ENCODE measurements at regions not wholly inside any gene's neighbourhood (a gene's known extent, or its start where the extent isn't known, plus 50 kb on each side); places are given as distances from the start of the nearest gene placed in this dataset.
A peak's percentile ranks its signal among the peaks of the same experiment; 100 is the strongest.

DNA sequence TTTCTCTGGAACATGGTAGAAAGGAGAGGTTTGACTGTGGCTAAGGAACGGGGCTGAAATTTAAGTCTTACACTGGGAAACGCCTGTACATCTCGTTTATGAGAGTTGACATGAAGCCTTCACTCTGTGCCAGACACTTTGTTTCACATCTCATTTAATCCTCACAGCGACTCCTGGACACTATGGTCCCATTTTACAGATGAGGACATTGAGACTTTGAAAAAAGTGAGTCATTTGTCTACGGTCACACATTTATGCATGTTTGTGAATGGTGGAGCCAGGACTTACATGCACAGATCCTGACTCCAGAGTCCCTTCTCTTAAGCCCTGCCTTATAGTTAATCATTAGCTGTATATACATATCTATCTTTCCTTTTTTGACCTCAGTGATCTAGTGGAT lies 318.4 kb upstream of the EEF2KMT start (continued):
- TF ChIP-seq, protein P1, sequence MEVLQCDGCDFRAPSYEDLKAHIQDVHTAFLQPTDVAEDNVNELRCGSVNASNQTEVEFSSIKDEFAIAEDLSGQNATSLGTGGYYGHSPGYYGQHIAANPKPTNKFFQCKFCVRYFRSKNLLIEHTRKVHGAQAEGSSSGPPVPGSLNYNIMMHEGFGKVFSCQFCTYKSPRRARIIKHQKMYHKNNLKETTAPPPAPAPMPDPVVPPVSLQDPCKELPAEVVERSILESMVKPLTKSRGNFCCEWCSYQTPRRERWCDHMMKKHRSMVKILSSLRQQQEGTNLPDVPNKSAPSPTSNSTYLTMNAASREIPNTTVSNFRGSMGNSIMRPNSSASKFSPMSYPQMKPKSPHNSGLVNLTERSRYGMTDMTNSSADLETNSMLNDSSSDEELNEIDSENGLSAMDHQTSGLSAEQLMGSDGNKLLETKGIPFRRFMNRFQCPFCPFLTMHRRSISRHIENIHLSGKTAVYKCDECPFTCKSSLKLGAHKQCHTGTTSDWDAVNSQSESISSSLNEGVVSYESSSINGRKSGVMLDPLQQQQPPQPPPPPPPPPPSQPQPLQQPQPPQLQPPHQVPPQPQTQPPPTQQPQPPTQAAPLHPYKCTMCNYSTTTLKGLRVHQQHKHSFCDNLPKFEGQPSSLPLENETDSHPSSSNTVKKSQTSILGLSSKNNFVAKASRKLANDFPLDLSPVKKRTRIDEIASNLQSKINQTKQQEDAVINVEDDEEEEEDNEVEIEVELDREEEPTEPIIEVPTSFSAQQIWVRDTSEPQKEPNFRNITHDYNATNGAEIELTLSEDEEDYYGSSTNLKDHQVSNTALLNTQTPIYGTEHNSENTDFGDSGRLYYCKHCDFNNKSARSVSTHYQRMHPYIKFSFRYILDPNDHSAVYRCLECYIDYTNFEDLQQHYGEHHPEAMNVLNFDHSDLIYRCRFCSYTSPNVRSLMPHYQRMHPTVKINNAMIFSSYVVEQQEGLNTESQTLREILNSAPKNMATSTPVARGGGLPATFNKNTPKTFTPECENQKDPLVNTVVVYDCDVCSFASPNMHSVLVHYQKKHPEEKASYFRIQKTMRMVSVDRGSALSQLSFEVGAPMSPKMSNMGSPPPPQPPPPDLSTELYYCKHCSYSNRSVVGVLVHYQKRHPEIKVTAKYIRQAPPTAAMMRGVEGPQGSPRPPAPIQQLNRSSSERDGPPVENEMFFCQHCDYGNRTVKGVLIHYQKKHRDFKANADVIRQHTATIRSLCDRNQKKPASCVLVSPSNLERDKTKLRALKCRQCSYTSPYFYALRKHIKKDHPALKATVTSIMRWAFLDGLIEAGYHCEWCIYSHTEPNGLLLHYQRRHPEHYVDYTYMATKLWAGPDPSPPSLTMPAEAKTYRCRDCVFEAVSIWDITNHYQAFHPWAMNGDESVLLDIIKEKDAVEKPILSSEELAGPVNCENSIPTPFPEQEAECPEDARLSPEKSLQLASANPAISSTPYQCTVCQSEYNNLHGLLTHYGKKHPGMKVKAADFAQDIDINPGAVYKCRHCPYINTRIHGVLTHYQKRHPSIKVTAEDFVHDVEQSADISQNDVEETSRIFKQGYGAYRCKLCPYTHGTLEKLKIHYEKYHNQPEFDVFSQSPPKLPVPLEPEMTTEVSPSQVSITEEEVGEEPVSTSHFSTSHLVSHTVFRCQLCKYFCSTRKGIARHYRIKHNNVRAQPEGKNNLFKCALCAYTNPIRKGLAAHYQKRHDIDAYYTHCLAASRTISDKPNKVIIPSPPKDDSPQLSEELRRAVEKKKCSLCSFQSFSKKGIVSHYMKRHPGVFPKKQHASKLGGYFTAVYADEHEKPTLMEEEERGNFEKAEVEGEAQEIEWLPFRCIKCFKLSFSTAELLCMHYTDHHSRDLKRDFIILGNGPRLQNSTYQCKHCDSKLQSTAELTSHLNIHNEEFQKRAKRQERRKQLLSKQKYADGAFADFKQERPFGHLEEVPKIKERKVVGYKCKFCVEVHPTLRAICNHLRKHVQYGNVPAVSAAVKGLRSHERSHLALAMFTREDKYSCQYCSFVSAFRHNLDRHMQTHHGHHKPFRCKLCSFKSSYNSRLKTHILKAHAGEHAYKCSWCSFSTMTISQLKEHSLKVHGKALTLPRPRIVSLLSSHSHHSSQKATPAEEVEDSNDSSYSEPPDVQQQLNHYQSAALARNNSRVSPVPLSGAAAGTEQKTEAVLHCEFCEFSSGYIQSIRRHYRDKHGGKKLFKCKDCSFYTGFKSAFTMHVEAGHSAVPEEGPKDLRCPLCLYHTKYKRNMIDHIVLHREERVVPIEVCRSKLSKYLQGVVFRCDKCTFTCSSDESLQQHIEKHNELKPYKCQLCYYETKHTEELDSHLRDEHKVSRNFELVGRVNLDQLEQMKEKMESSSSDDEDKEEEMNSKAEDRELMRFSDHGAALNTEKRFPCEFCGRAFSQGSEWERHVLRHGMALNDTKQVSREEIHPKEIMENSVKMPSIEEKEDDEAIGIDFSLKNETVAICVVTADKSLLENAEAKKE (CRISPR knock-in tag; IDR thresholded peaks at IDR 0.05), result no peak
- no peak for TF ChIP-seq ZNF331 (CRISPR knock-in tag; IDR thresholded peaks at IDR 0.05; ENCODE audit: low read depth)
- TF ChIP-seq EZH2phosphoT487 (IDR thresholded peaks at IDR 0.05; ENCODE audit: unreplicated experiment), result no peak
- TF ChIP-seq EZH2 (IDR thresholded peaks at IDR 0.05; ENCODE audit: low read depth, unreplicated experiment), result no peak

DNA sequence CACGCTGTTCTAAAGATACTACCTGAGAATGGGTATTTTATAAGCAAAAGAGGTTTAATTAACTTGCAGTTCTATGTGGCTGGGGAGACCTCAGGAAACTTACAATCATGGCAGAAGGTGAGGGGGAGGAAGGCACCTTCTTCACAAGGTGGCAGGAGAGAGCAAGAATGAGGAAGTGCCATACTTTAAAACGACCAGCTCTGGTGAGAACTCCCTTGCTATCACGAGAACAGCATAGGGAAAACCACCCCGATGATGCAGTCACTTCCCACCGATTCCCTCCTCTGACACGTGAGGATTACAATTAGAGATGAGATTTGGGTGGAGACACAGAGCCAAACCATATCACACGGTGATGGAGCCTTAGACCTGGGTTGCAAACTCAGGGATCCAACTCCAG lies 317.5 kb upstream of the EEF2KMT start:
- no peaks in the 10 kb centered on the region for H4K20me1 ChIP-seq (replicated peaks; ENCODE audit: insufficient read depth)
- no peaks in the 10 kb centered on the region for H3K79me2 ChIP-seq (replicated peaks; ENCODE audit: insufficient read depth)
- H3K27ac Mint-ChIP-seq, result no peak overlapping the region
- no peaks in the 10 kb centered on the region for H3K27me3 ChIP-seq (ENCODE audit: insufficient read depth)
- peaks cover 3% of the 10 kb centered on the region for H3K27me3 Mint-ChIP-seq (ENCODE audit: insufficient read depth, low read depth, poor library complexity)
- H3K27ac ChIP-seq (ENCODE audit: low read depth), result no peak overlapping the region
- no peaks in the 10 kb centered on the region for H3K9me2 ChIP-seq (ENCODE audit: insufficient read depth)
- no peaks in the 10 kb centered on the region; the same call in 2 of the 3 replicates for H3K9me3 Mint-ChIP-seq
- H3K4me3 Mint-ChIP-seq, result no peak overlapping the region
- no peaks in the 10 kb centered on the region for H3F3A ChIP-seq (replicated peaks; ENCODE audit: low read depth)
- no peaks in the 10 kb centered on the region for H3K4me1 ChIP-seq (ENCODE audit: insufficient read depth)
- DNase-seq (ENCODE audit: low spot score) (peak; percentile 71), ATAC-seq (peak; percentile 82)
- H3K4me1 Mint-ChIP-seq, result peaks cover 3% of the 10 kb centered on the region; the same call in 2 of the 3 replicates
- no peak overlapping the region for H2AFZ ChIP-seq
- no peak overlapping the region for H3K4me3 ChIP-seq
- peaks cover 12% of the 10 kb centered on the region; the same call in 2 of the 3 replicates for H3K36me3 Mint-ChIP-seq (ENCODE audit: low read depth)
- TF ChIP-seq, protein P2, sequence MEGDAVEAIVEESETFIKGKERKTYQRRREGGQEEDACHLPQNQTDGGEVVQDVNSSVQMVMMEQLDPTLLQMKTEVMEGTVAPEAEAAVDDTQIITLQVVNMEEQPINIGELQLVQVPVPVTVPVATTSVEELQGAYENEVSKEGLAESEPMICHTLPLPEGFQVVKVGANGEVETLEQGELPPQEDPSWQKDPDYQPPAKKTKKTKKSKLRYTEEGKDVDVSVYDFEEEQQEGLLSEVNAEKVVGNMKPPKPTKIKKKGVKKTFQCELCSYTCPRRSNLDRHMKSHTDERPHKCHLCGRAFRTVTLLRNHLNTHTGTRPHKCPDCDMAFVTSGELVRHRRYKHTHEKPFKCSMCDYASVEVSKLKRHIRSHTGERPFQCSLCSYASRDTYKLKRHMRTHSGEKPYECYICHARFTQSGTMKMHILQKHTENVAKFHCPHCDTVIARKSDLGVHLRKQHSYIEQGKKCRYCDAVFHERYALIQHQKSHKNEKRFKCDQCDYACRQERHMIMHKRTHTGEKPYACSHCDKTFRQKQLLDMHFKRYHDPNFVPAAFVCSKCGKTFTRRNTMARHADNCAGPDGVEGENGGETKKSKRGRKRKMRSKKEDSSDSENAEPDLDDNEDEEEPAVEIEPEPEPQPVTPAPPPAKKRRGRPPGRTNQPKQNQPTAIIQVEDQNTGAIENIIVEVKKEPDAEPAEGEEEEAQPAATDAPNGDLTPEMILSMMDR (conservative IDR thresholded peaks at IDR 0.05; ENCODE audit: low read depth in 2 of 2), result peak; percentile 62 to 79
- TF ChIP-seq, protein P3, sequence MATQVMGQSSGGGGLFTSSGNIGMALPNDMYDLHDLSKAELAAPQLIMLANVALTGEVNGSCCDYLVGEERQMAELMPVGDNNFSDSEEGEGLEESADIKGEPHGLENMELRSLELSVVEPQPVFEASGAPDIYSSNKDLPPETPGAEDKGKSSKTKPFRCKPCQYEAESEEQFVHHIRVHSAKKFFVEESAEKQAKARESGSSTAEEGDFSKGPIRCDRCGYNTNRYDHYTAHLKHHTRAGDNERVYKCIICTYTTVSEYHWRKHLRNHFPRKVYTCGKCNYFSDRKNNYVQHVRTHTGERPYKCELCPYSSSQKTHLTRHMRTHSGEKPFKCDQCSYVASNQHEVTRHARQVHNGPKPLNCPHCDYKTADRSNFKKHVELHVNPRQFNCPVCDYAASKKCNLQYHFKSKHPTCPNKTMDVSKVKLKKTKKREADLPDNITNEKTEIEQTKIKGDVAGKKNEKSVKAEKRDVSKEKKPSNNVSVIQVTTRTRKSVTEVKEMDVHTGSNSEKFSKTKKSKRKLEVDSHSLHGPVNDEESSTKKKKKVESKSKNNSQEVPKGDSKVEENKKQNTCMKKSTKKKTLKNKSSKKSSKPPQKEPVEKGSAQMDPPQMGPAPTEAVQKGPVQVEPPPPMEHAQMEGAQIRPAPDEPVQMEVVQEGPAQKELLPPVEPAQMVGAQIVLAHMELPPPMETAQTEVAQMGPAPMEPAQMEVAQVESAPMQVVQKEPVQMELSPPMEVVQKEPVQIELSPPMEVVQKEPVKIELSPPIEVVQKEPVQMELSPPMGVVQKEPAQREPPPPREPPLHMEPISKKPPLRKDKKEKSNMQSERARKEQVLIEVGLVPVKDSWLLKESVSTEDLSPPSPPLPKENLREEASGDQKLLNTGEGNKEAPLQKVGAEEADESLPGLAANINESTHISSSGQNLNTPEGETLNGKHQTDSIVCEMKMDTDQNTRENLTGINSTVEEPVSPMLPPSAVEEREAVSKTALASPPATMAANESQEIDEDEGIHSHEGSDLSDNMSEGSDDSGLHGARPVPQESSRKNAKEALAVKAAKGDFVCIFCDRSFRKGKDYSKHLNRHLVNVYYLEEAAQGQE (IDR thresholded peaks at IDR 0.05; ENCODE audit: unreplicated experiment), result no peak
- no peaks in the 10 kb centered on the region for H3K36me3 ChIP-seq (ENCODE audit: insufficient read depth)
- H3K4me2 ChIP-seq, result no peak overlapping the region
